Sigmoid colon (tissue), 3 donors: ENCODE measurements at regions not wholly inside any gene's neighbourhood (a gene's known extent, or its start where the extent isn't known, plus 50 kb on each side); places are given as distances from the start of the nearest gene placed in this dataset.

Experiments used
- POLR2A ChIP-seq, 2 donors: fragments of 450-650 bp; IDR thresholded peaks; one replicate each; pipeline ENCODE4 v1.6.1; 2016; ENCODE audit warnings: antibody characterized with exemption in 2 of 2, mild to moderate bottlenecking in 2 of 2, moderate library complexity in 2 of 2
- TF ChIP-seq, protein P1 (sequence below), 4 experiments: fragments of 450-650 bp in 3 of 4; fragments of 200-600 bp in 1 of 4; IDR thresholded peaks; one replicate each; pipeline ENCODE4 v1.5.1; 2016 to 2019; ENCODE audit warnings: antibody characterized with exemption in 4 of 4, mild to moderate bottlenecking in 3 of 4, moderate library complexity in 2 of 4

DNA sequence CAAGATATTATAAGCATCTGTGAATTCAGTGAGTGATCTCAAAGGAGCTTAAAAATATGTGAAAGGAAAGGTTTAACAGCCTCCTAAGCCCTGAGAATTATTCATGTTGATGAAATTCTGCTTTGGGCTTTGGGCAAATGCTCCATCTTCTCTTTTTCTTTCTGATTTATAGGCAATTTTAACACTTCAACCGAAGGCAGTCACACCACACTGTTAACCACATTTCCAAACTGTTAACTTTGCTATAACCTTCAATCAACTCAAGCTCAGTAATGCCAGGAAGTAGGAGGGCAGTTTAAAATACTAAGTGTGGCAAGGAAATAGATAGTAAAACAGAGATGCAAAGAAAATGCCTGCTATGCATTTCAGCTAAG, 54.4 kb upstream of the NEK7 start:
- TF ChIP-seq, protein P1, sequence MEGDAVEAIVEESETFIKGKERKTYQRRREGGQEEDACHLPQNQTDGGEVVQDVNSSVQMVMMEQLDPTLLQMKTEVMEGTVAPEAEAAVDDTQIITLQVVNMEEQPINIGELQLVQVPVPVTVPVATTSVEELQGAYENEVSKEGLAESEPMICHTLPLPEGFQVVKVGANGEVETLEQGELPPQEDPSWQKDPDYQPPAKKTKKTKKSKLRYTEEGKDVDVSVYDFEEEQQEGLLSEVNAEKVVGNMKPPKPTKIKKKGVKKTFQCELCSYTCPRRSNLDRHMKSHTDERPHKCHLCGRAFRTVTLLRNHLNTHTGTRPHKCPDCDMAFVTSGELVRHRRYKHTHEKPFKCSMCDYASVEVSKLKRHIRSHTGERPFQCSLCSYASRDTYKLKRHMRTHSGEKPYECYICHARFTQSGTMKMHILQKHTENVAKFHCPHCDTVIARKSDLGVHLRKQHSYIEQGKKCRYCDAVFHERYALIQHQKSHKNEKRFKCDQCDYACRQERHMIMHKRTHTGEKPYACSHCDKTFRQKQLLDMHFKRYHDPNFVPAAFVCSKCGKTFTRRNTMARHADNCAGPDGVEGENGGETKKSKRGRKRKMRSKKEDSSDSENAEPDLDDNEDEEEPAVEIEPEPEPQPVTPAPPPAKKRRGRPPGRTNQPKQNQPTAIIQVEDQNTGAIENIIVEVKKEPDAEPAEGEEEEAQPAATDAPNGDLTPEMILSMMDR (IDR thresholded peaks at IDR 0.05) = no peak
- no peak for TF ChIP-seq POLR2A (IDR thresholded peaks at IDR 0.05)
